ENCODE measurements at regions not wholly inside any gene's neighbourhood (a gene's known extent, or its start where the extent isn't known, plus 50 kb on each side); places are given as distances from the start of the nearest gene placed in this dataset.

DNA sequence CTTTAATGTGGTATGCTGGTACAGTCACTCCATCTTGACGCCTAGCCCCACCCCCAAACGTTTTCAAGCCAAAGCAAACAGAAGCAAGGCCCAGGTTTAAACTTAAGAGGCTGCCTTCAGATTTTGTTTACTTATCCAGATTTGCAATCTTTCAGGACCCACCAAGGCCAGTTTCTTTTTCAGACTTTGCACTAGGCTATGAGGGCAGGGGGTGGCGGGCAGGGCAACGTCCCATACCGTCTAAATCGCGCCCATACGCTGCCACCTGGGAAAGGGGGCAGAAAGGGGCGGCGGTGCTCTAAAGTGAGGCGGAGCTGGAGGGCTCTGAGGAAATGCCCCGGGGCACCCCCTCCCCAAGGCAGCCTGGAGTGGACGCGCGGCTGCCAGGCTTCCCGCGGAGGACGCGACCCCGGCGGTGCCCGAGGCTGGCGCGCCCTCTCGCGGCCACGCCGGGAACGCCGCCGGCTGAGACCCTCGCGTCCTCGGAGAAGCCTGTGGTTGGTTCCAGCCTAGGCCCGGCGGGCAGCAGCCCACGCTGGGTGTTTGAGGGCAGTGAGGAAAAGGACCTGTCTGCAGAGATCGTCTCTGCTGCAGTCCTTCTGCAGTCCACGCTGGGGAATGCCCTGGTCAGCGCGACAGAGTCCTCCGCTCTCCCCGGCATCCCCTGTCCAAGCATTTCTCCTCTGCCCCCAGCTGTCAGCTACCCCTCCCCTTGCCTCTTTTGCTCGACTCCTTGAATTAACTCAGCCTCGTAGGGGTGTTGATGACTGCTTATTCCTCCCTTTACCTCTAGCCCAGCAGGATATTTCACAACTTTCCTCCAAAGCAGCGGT is 93.7 kb upstream of the PRNP start:
- Mint-ChIP-seq H3K9me3 (no peaks in the 10 kb centered on the region), H3K4me1 (peaks cover 5% of the 10 kb centered on the region), H3K4me3 (peak overlapping the region; percentile 41)

DNA sequence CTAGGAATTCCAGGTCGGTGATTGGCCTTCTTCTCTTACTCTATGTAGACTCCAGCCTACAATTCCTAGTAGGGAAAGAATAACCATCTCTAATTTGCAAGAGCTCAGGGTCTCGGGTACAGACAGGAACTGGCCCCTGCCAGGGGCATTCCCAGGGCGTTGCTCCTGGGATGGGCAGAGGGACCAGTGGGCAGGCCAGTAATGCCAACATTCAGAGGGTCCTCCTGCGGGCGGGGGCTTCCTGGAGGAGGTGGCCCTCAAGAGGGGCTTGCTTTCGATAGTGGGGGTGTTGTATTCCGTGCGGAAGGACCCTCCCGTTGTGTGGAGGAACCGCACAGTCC is 94.3 kb upstream of the PRNP start:
- Mint-ChIP-seq H3K4me3 (no peak overlapping the region), H3K9me3 (no peaks in the 10 kb centered on the region), H3K27ac (no peak overlapping the region), H3K4me1 (peaks cover 5% of the 10 kb centered on the region), H3K27me3 (peaks cover 20% of the 10 kb centered on the region), H3K36me3 (ENCODE audit: low read depth) (no peaks in the 10 kb centered on the region)
- POLR2A ChIA-PET: no interaction called here
- CTCF ChIA-PET: interaction anchor here (0.6 to 1.2 kb wide), 4 partner anchors 13 to 481 kb away, joined by 3 to 4 read pairs (median 3); no protein-coding TSS in a partner anchor
- DNase-seq: no peak

More for the DNA sequence above, 93.7 kb upstream of the PRNP start:
- Mint-ChIP-seq H3K36me3 (ENCODE audit: low read depth) (no peaks in the 10 kb centered on the region), H3K27ac (no peak overlapping the region), H3K27me3 (peaks cover 24% of the 10 kb centered on the region)
- ChIA-PET CTCF (interaction anchor here (1.1 to 1.2 kb wide), 3 partner anchors 13 to 481 kb away, joined by 3 read pairs; no protein-coding TSS in a partner anchor), POLR2A (no interaction called here)
- DNase-seq: peak; percentile 43

DNA sequence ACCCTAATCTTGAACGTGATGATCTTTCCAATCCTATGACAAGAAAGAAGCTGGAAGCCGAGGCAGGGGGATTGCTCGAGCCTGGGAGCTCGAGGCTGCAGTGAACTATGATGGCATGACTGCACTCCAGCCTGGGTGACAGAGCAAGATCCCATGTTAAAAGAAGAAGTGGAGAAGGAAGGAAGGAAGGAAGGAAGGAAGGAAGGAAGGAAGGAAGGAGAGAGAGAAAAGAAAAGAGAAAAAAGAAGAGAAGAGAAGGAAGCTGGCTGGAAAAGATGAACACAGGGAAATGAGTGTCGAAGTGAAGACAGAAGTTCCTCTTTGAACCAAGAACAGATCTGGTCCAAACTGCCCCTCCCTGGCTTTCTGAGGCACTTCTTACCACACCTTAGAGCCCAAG is 100.5 kb upstream of the PRNP start:
- CTCF ChIA-PET: interaction anchor here (0.7 kb wide), 1 partner anchor 694 kb away, joined by 3 read pairs; no protein-coding TSS in a partner anchor
- DNase-seq: no peak
- peaks cover 17% of the 10 kb centered on the region for H3K27me3 Mint-ChIP-seq
- H3K4me1 Mint-ChIP-seq: no peaks in the 10 kb centered on the region
- no peak overlapping the region for H3K27ac Mint-ChIP-seq
- no peak overlapping the region for H3K4me3 Mint-ChIP-seq
- POLR2A ChIA-PET: no interaction called here
- H3K9me3 Mint-ChIP-seq: no peaks in the 10 kb centered on the region
- no peaks in the 10 kb centered on the region for H3K36me3 Mint-ChIP-seq (ENCODE audit: low read depth)

DNA sequence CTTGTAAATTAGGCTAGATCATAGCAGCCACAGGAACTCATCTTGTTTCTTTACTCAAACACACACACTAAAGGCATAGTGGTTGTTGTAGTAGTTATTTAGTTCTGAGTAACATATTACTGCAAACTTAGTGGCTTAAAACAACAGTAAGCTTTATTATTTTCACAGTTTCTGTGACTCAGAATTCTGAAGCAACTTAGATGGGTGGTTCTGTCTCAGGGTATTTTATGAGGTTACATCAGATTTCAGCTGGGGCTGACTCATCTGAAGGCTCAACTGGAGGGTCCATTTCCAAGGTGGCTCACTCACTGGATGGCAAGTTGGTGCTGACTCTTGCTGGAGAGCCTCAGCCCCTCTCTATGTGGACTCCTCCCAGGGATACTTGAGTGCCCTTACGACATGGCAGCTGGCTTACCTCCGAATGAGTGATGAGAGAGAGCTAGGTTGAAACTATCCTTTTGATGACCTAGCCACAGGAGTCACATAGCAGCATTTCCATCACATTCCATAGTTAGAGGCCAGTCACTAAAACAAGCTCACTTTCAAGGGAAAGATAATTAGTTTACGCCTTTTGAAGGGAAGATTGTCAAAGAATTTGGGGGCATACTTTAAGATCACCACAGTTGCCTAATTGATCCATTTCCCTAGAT is 101.0 kb upstream of the PRNP start:
- H3K36me3 Mint-ChIP-seq (ENCODE audit: low read depth): no peaks in the 10 kb centered on the region
- no peaks in the 10 kb centered on the region for H3K4me1 Mint-ChIP-seq
- H3K9me3 Mint-ChIP-seq: no peaks in the 10 kb centered on the region
- H3K4me3 Mint-ChIP-seq: no peak overlapping the region
- H3K27me3 Mint-ChIP-seq: peaks cover 17% of the 10 kb centered on the region
- ChIA-PET CTCF (interaction anchor here (0.7 kb wide), 1 partner anchor 694 kb away, joined by 3 read pairs; no protein-coding TSS in a partner anchor), POLR2A (no interaction called here)
- no peak overlapping the region for H3K27ac Mint-ChIP-seq
- no peak for DNase-seq

DNA sequence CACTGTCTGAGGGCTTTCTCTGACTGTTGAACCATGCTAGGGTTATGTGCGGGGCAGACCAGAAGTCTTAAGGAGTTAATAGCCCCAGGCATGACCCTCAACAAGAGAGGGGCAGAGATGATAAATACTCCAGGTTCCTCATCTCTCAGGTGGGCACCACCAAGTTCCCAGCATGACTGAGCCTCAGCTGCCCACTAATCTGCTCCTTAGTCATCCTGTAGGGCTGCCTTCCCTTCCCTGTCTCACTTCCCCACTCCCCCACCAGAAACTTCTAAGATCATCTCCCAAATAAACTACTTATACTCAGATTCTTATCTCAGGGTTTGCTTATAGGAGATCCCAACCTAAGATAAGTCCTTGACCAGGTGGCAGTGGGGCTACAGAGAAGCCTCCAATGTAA is 101.7 kb upstream of the PRNP start:
- Mint-ChIP-seq H3K4me1 (no peaks in the 10 kb centered on the region), H3K27me3 (peaks cover 21% of the 10 kb centered on the region), H3K36me3 (ENCODE audit: low read depth) (no peaks in the 10 kb centered on the region), H3K9me3 (no peaks in the 10 kb centered on the region), H3K27ac (no peak overlapping the region), H3K4me3 (no peak overlapping the region)
- POLR2A ChIA-PET: no interaction called here
- CTCF ChIA-PET: no interaction called here
- DNase-seq: no peak

DNA sequence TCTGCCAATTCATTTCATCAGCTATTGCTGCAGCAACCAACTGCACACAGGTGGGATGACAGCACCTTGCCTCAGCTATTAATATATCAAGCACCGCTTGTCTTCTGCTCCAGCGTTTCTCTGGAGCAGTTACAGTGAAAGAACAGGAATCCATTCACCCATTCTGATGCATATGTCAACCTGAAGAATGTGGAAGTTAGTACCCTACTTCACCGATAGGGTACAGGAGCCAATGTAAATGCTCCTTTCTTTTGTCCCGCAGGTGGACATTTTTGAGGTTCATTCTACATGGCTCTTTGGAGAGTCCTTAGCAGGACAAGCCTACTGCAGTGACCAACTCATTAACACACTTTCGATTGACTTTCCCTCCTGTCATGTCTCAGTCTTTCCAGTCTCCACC is 104.4 kb upstream of the PRNP start:
- Mint-ChIP-seq H3K4me1 (no peaks in the 10 kb centered on the region), H3K27me3 (peaks cover 38% of the 10 kb centered on the region), H3K9me3 (no peaks in the 10 kb centered on the region), H3K36me3 (ENCODE audit: low read depth) (no peaks in the 10 kb centered on the region), H3K4me3 (no peak overlapping the region), H3K27ac (no peak overlapping the region)
- ChIA-PET POLR2A (no interaction called here), CTCF (no interaction called here)
- DNase-seq: no peak

GRCh38 chr20:4578375-4578774 is 107.9 kb upstream of the PRNP start:
- POLR2A ChIA-PET: no interaction called here
- no peaks in the 10 kb centered on the region for H3K36me3 Mint-ChIP-seq (ENCODE audit: low read depth)
- H3K27ac Mint-ChIP-seq: no peak overlapping the region
- no peak for DNase-seq
- CTCF ChIA-PET: no interaction called here
- peaks cover 2% of the 10 kb centered on the region for H3K4me1 Mint-ChIP-seq
- no peaks in the 10 kb centered on the region for H3K9me3 Mint-ChIP-seq
- no peak overlapping the region for H3K4me3 Mint-ChIP-seq
- peaks cover 46% of the 10 kb centered on the region for H3K27me3 Mint-ChIP-seq

GRCh38 chr20:4574356-4574690 is 111.9 kb upstream of the PRNP start:
- CTCF ChIA-PET: no interaction called here
- POLR2A ChIA-PET: no interaction called here
- Mint-ChIP-seq H3K27me3 (peaks cover 38% of the 10 kb centered on the region), H3K36me3 (ENCODE audit: low read depth) (no peaks in the 10 kb centered on the region), H3K9me3 (no peaks in the 10 kb centered on the region), H3K4me1 (peaks cover 2% of the 10 kb centered on the region), H3K4me3 (no peak overlapping the region), H3K27ac (no peak overlapping the region)
- no peak for DNase-seq

DNA sequence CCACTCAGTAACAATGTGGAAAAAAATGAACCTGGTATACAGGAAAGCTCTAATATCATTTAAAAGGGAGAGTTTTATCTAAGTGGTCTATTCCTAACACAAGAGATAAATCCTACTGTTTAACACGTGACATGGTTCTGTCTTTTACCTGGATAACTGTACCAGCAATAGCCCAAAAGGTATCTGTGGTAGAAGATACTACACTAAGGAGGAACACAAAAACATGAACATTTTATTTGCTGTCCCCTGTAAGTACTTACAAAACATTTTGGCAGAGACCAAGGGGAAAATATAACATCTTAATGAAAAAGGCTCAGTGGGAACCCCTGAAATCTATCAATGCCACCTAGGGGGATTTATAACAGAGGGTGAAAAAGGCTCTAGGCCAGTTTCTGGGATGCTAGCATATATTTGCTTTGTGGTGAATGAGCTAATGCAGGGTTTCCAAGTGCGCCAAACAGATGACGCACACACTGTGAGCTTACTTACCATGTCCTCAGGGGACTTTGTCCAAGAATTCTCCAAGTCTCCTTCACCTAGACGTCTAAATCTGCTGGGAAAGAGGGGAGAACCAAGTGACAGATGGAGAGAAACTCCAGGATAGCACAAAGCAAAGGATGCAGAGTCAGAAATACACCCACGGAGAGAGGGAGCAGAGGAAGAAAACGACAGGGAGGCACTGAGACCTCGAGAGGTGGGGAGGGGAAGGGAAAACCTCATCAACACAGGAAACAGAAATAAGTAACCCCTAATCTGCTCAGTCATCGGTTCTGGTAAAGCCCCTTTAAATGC is 112.5 kb upstream of the PRNP start:
- Mint-ChIP-seq H3K4me1 (peaks cover 2% of the 10 kb centered on the region), H3K27me3 (peaks cover 36% of the 10 kb centered on the region), H3K4me3 (no peak overlapping the region), H3K36me3 (ENCODE audit: low read depth) (no peaks in the 10 kb centered on the region), H3K9me3 (no peaks in the 10 kb centered on the region), H3K27ac (no peak overlapping the region)
- CTCF ChIA-PET: no interaction called here
- no peak for DNase-seq
- POLR2A ChIA-PET: no interaction called here

DNA sequence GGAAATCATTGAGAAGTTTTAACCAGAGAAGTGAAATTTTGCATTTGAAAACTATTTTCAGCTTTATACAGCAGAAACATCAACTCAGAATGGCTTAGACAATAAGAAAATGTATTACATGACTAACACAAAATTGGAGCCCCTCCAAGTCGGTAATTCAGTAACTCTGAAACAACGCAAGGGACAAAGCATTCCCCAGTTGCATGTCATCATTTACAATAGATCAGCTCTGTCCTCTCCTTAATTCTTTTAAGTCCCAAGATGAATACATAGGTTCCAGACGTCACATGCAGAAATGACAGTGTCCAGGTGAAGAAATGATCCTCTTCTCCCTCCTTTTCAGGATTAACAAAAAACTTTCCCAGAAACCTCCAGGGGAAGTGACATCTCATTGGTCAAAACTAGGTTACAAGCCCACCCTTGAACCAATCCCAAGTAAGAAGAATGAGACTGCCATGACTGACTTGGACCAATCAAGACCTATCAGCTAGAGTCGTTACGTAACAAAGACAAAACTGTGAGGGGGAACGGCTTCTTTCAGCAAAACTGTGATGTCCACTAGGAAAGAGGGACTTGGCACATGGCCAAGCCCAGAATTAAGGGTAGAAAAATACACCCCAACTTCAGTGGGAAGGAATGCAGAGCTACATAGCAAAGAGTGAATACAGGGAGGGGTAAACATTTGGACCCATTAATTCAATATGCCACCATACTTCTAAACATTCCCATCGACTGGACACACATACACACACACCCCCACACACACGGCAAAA is 114.3 kb upstream of the PRNP start:
- ChIA-PET POLR2A (no interaction called here), CTCF (interaction anchor here (0.7 to 1.0 kb wide), 3 partner anchors 32 to 440 kb away, joined by 3 read pairs; no protein-coding TSS in a partner anchor)
- Mint-ChIP-seq H3K27ac (no peak overlapping the region), H3K4me3 (no peak overlapping the region), H3K27me3 (peaks cover 21% of the 10 kb centered on the region), H3K36me3 (ENCODE audit: low read depth) (no peaks in the 10 kb centered on the region), H3K4me1 (peaks cover 2% of the 10 kb centered on the region), H3K9me3 (no peaks in the 10 kb centered on the region)
- no peak for DNase-seq

- ChIA-PET CTCF (no interaction called here), POLR2A (no interaction called here)
- Mint-ChIP-seq H3K27ac (no peak overlapping the region), H3K27me3 (peaks cover 6% of the 10 kb centered on the region), H3K9me3 (no peaks in the 10 kb centered on the region), H3K4me3 (no peak overlapping the region), H3K4me1 (peaks cover 2% of the 10 kb centered on the region), H3K36me3 (ENCODE audit: low read depth) (no peaks in the 10 kb centered on the region)
- DNase-seq: no peak
These were observed 116.4 kb upstream of the PRNP start for GRCh38 chr20:4569865-4570264.

GRCh38 chr20:4569092-4569491 is 117.2 kb upstream of the PRNP start:
- no peak for DNase-seq
- H3K4me3 Mint-ChIP-seq: no peak overlapping the region
- ChIA-PET POLR2A (no interaction called here), CTCF (interaction anchor here (1.2 kb wide), 1 partner anchor 36 kb away, joined by 3 read pairs; no protein-coding TSS in a partner anchor)
- H3K36me3 Mint-ChIP-seq (ENCODE audit: low read depth): no peaks in the 10 kb centered on the region
- H3K9me3 Mint-ChIP-seq: no peaks in the 10 kb centered on the region
- peaks cover 12% of the 10 kb centered on the region for H3K27me3 Mint-ChIP-seq
- H3K4me1 Mint-ChIP-seq: peaks cover 2% of the 10 kb centered on the region
- no peak overlapping the region for H3K27ac Mint-ChIP-seq
